K562 (cell line): ENCODE measurements at regions not wholly inside any gene's neighbourhood (a gene's known extent, or its start where the extent isn't known, plus 50 kb on each side); places are given as distances from the start of the nearest gene placed in this dataset.

Experiments
- ATAC-seq: fragments of 200-7000 bp; cut with Tn5 transposase; 3 replicates; pipeline ENCODE4 v1.9.1; 2020; ENCODE audit warnings: moderate library complexity
- BruUV-seq: library from RNA; stranded (reverse); fragments of 400-500 nt; replicated peaks from 2 replicates; lab custom pipeline; 2021; lab: Mats Ljungman, UMichigan
- CTCF ChIA-PET: fragments of 300-600 bp; formaldehyde crosslinking; extraction: SDS; loops from one replicate; lab custom pipeline; 2021; ENCODE audit warnings: low intra/inter-chr PET ratio; lab: Yijun Ruan, JAX
- POLR2A ChIA-PET: fragments of 300-600, 350-650 bp; sonication (Branson Sonifier 250); formaldehyde crosslinking; extraction: SDS; loops from one replicate; lab custom pipeline; 2021; ENCODE audit warnings: antibody characterized with exemption, inconsistent platforms; lab: Yijun Ruan, JAX
- DNase-seq, 4 experiments: peaks; one replicate each; pipeline versions ENCODE4 v3.0.0 to v3.0.0-alpha.2; 2011 to 2018; ENCODE audit warnings: low spot score in 3 of 4, mixed read lengths in 3 of 4; ENCODE audit errors: extremely low read depth in 1 of 4
- FAIRE-seq: peaks from 2 replicates; lab custom pipeline; 2011; peaks lifted over from hg19 to GRCh38; lab: Jason Lieb, UNC
- H2AFZ ChIP-seq: 2 replicates; pipeline ENCODE4 v1.6.0; 2011; ENCODE audit warnings: low read depth, low read length, control low read depth, inconsistent platforms
- H3K27ac ChIP-seq: fragments of 200-600 bp; 3 replicates; pipeline ENCODE4 v1.8.0; 2011; ENCODE audit warnings: low read depth, mild to moderate bottlenecking, control low read depth, inconsistent platforms, low read length, moderate library complexity, mixed read lengths; ENCODE audit errors: extremely low read depth
- H3K27me3 ChIP-seq, 2 experiments: fragments of 300-600 bp in 1 of 2; 2 replicates in 1 of 2; 3 replicates in 1 of 2; pipeline versions ENCODE4 v1.6.0 to v1.8.0; 2011; ENCODE audit warnings: inconsistent platforms in 2 of 2, low read length in 2 of 2, mild to moderate bottlenecking in 1 of 2, mixed read lengths in 1 of 2, moderate library complexity in 1 of 2; ENCODE audit not compliant: control insufficient read depth in 2 of 2, insufficient read depth in 2 of 2
- H3K36me3 ChIP-seq: fragments of 300-600 bp; 3 replicates; pipeline ENCODE4 v1.8.0; 2011; ENCODE audit warnings: mild to moderate bottlenecking, low read length, inconsistent platforms; ENCODE audit not compliant: control insufficient read depth, insufficient read depth
- H3K4me1 ChIP-seq, 2 experiments: fragments of 200-600 bp in 1 of 2; replicated peaks in 1 of 2; 2 replicates in 1 of 2; 3 replicates in 1 of 2; pipeline versions ENCODE4 v1.5.1 to v1.8.0; 2011; ENCODE audit warnings: inconsistent platforms in 2 of 2, low read length in 2 of 2, mild to moderate bottlenecking in 1 of 2, mixed read lengths in 1 of 2, moderate library complexity in 1 of 2; ENCODE audit not compliant: control insufficient read depth in 2 of 2, insufficient read depth in 2 of 2
- H3K4me2 ChIP-seq: 2 replicates; pipeline ENCODE4 v1.6.1; 2011; ENCODE audit warnings: low read length, control low read depth, inconsistent platforms, mixed read lengths; ENCODE audit not compliant: insufficient read depth
- H3K4me3 ChIP-seq: fragments of 200-600 bp; sonication (generic), shearing (Covaris generic); 2 replicates; pipeline ENCODE4 v1.5.1; 2016; ENCODE audit warnings: control low read depth, inconsistent platforms
- H3K79me2 ChIP-seq: fragments of 200-600 bp; 3 replicates; pipeline ENCODE4 v1.8.0; 2011; ENCODE audit warnings: low read length, inconsistent platforms; ENCODE audit not compliant: control insufficient read depth, insufficient read depth
- H3K9ac ChIP-seq, 2 experiments: 2 replicates each; pipeline versions ENCODE4 v1.6.0 to v1.6.1; 2011; ENCODE audit warnings: low read depth in 2 of 2, low read length in 2 of 2, control low read depth in 1 of 2, inconsistent platforms in 1 of 2, mild to moderate bottlenecking in 1 of 2, mixed read lengths in 1 of 2; ENCODE audit not compliant: insufficient read depth in 1 of 2
- H3K9me1 ChIP-seq: one replicate; pipeline ENCODE4 v1.6.0; 2011; ENCODE audit warnings: inconsistent platforms, mild to moderate bottlenecking, low read length, moderate library complexity; ENCODE audit not compliant: control insufficient read depth, insufficient read depth
- H3K9me3 ChIP-seq: replicated peaks from 2 replicates; pipeline ENCODE4 v1.5.1; 2011; ENCODE audit warnings: low read depth, low read length, inconsistent platforms; ENCODE audit not compliant: control insufficient read depth, insufficient read depth
- H4K20me1 ChIP-seq: replicated peaks from 2 replicates; pipeline ENCODE4 v1.6.1; 2011; ENCODE audit warnings: low read length, inconsistent platforms, mixed read lengths; ENCODE audit not compliant: control insufficient read depth, insufficient read depth
- BHLHE40 ChIP-seq: IDR thresholded peaks from 2 replicates; pipeline ENCODE4 v1.6.1; 2011; ENCODE audit warnings: low read length, improper control_type of control experiment
- MAFG ChIP-seq: fragments of 450-650 bp; conservative IDR thresholded peaks from 2 replicates; pipeline ENCODE4 v1.6.1; 2016; ENCODE audit warnings: missing genetic modification characterization, missing compliant biosample characterization
- MECOM ChIP-seq: fragments of 250-450 bp; sonication (Bioruptor Pico); IDR thresholded peaks from 2 replicates; pipeline ENCODE4 v1.8.0; 2022; ENCODE audit warnings: inconsistent platforms
- MIER1 ChIP-seq: fragments of 450-650 bp; IDR thresholded peaks from 2 replicates; pipeline ENCODE4 v1.6.1; 2016; ENCODE audit warnings: antibody characterized with exemption, mild to moderate bottlenecking, low read depth
- NELFE ChIP-seq: IDR thresholded peaks from 2 replicates; pipeline ENCODE4 v1.6.1; 2011; ENCODE audit warnings: mild to moderate bottlenecking; ENCODE audit not compliant: insufficient read depth, insufficient read length
- SRSF9 ChIP-seq: fragments of 200-400 bp; formaldehyde crosslinking; IDR thresholded peaks from 2 replicates; pipeline ENCODE4 v1.6.1; 2017; ENCODE audit warnings: low read depth, low read length, borderline replicate concordance
- ZBTB8A ChIP-seq: fragments of 450-650 bp; IDR thresholded peaks from 2 replicates; pipeline ENCODE4 v1.6.1; 2018; ENCODE audit warnings: mild to moderate bottlenecking, moderate library complexity; ENCODE audit not compliant: partially characterized antibody
- ZFPM2 ChIP-seq: fragments of 250-450 bp; sonication (Bioruptor Pico); IDR thresholded peaks from 2 replicates; pipeline ENCODE4 v1.5.1; 2022; ENCODE audit warnings: mild to moderate bottlenecking
- ZNF717 ChIP-seq: fragments of 250-450 bp; sonication (Bioruptor Pico); IDR thresholded peaks from 2 replicates; pipeline ENCODE4 v1.5.0; 2021
- WGBS: fragments of 100-300 bp; shearing (Covaris generic); methylation state at CpG from one replicate; pipeline ENCODE4 v1.1.6; 2016; ENCODE audit warnings: low coverage, mixed read lengths; ENCODE audit not compliant: insufficient coverage; ENCODE audit errors: missing lambda C conversion rate; 5-methylcytosine and 5-hydroxymethylcytosine counted together
- in situ Hi-C: fragments of 300-500 bp; cut with MboI; formaldehyde crosslinking; loops from 4 replicates; pipeline ENCODE4 v1.15.0; 2018; ENCODE audit warnings: inconsistent platforms, mixed read lengths
- intact Hi-C: fragments of 100-400 bp; cut with micrococcal nuclease; formaldehyde crosslinking; loops from 2 replicates; pipeline ENCODE4 v1.14.2; 2022
- TF ChIP-seq, protein P1 (sequence below): fragments of 250-450 bp; sonication (Bioruptor Pico); IDR thresholded peaks from 2 replicates; pipeline ENCODE4 v1.8.0; 2021; ENCODE audit warnings: mild to moderate bottlenecking, moderate library complexity
- TF ChIP-seq, protein P2 (sequence below): conservative IDR thresholded peaks from 2 replicates; pipeline ENCODE4 v1.6.1; 2011; ENCODE audit warnings: low read depth, mild to moderate bottlenecking, low read length; ENCODE audit not compliant: control insufficient read depth

DNA sequence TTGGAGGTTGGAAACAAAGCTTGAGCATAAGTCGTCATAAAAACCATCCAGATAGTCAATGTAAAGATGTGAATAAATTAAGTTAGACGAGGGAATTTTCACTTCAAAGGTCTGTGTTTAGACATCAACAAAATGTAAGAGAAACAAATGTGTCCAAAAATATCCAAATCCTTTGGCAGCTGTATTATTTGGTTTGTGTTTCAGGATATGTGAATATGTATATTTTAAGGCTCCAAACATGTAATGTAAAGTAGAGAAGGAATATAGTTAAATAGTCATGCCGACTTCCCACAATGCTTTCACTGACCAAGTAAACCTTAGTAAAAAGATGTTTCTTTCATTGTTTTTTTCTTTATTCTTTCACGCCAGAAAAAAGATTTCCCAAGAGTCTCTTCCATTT is 604.9 kb upstream of the NRP1 start:
- no peaks in the 10 kb centered on the region for H3K27me3 ChIP-seq
- intact Hi-C loops (no loop called here), in situ Hi-C loops (no loop called here)
- H3K27ac ChIP-seq = no peak overlapping the region
- H3K4me3 ChIP-seq = no peak overlapping the region
- FAIRE-seq (no peak), DNase-seq (no peak), ATAC-seq (no peak)
- no peaks in the 10 kb centered on the region for H3K36me3 ChIP-seq
- no peaks in the 10 kb centered on the region for H3K79me2 ChIP-seq
- no peak overlapping the region for H3K9ac ChIP-seq
- POLR2A ChIA-PET = no interaction called here
- H3K4me2 ChIP-seq = no peak overlapping the region
- no peaks in the 10 kb centered on the region for H3K9me3 ChIP-seq
- no peak overlapping the region for H2AFZ ChIP-seq
- BruUV-seq = no TSS peak
- WGBS = 0% methylated on average over 4 of the region's 4 CpGs
- CTCF ChIA-PET = no interaction called here
- no peaks in the 10 kb centered on the region for H4K20me1 ChIP-seq
- no peaks in the 10 kb centered on the region for H3K4me1 ChIP-seq
- TF ChIP-seq ZNF717 (CRISPR knock-in tag) = no peak
- TF ChIP-seq NELFE = no peak
- TF ChIP-seq, protein P1, sequence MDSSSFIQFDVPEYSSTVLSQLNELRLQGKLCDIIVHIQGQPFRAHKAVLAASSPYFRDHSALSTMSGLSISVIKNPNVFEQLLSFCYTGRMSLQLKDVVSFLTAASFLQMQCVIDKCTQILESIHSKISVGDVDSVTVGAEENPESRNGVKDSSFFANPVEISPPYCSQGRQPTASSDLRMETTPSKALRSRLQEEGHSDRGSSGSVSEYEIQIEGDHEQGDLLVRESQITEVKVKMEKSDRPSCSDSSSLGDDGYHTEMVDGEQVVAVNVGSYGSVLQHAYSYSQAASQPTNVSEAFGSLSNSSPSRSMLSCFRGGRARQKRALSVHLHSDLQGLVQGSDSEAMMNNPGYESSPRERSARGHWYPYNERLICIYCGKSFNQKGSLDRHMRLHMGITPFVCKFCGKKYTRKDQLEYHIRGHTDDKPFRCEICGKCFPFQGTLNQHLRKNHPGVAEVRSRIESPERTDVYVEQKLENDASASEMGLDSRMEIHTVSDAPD (CRISPR knock-in tag) = no peak
- TF ChIP-seq MAFG = no peak
- TF ChIP-seq SRSF9 = no peak
- TF ChIP-seq BHLHE40 = no peak
- TF ChIP-seq MECOM (CRISPR knock-in tag) = no peak
- no peak for TF ChIP-seq ZFPM2
- TF ChIP-seq MIER1 = no peak
- TF ChIP-seq, protein P2, sequence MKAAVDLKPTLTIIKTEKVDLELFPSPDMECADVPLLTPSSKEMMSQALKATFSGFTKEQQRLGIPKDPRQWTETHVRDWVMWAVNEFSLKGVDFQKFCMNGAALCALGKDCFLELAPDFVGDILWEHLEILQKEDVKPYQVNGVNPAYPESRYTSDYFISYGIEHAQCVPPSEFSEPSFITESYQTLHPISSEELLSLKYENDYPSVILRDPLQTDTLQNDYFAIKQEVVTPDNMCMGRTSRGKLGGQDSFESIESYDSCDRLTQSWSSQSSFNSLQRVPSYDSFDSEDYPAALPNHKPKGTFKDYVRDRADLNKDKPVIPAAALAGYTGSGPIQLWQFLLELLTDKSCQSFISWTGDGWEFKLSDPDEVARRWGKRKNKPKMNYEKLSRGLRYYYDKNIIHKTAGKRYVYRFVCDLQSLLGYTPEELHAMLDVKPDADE = no peak
- TF ChIP-seq ZBTB8A = no peak
- TF ChIP-seq, all 486 proteins: peak for 0
- H3K9me1 ChIP-seq = no peaks in the 10 kb centered on the region
